ENCODE measurements at regions not wholly inside any gene's neighbourhood (a gene's known extent, or its start where the extent isn't known, plus 50 kb on each side); places are given as distances from the start of the nearest gene placed in this dataset.

GRCh38 chr12:92605621-92606170 lies 97.1 kb upstream of the PLEKHG7 start:
- H3K9me3 Mint-ChIP-seq (ENCODE audit: low read depth): peaks cover 10% of the 10 kb centered on the region
- DNase-seq (no peak), ATAC-seq (no peak)
- no peaks in the 10 kb centered on the region for H3K27me3 Mint-ChIP-seq
- H3K4me1 Mint-ChIP-seq: peaks cover 7% of the 10 kb centered on the region
- no peak overlapping the region for H3K4me3 Mint-ChIP-seq
- no peak overlapping the region for H3K27ac Mint-ChIP-seq
- CTCF ChIA-PET: no interaction called here
- H3K36me3 Mint-ChIP-seq: peaks cover 10% of the 10 kb centered on the region

- H3K4me3 Mint-ChIP-seq: no peak overlapping the region
- CTCF ChIA-PET: interaction anchor here (0.6 to 1.6 kb wide), 2 partner anchors 12 to 39 kb away, joined by 3 read pairs; no protein-coding TSS in a partner anchor
- H3K27me3 Mint-ChIP-seq: no peaks in the 10 kb centered on the region
- peaks cover 7% of the 10 kb centered on the region for H3K4me1 Mint-ChIP-seq
- no peak for DNase-seq
- no peak for ATAC-seq
- peaks cover 14% of the 10 kb centered on the region for H3K36me3 Mint-ChIP-seq
- H3K9me3 Mint-ChIP-seq (ENCODE audit: low read depth): peaks cover 13% of the 10 kb centered on the region
- H3K27ac Mint-ChIP-seq: no peak overlapping the region
Measured at GRCh38 chr12:92604786-92605185, 98.0 kb upstream of the PLEKHG7 start.

- no peak overlapping the region for H3K4me3 Mint-ChIP-seq
- H3K9me3 Mint-ChIP-seq (ENCODE audit: low read depth): peaks cover 19% of the 10 kb centered on the region
- CTCF ChIA-PET: interaction anchor here (1.6 kb wide), 1 partner anchor 40 kb away, joined by 3 read pairs; no protein-coding TSS in a partner anchor
- no peak for ATAC-seq
- H3K27me3 Mint-ChIP-seq: no peaks in the 10 kb centered on the region
- peaks cover 7% of the 10 kb centered on the region for H3K4me1 Mint-ChIP-seq
- no peak overlapping the region for H3K27ac Mint-ChIP-seq
- DNase-seq: no peak
- peaks cover 20% of the 10 kb centered on the region for H3K36me3 Mint-ChIP-seq
Measured at GRCh38 chr12:92603741-92604432, 98.9 kb upstream of the PLEKHG7 start.

- peaks cover 5% of the 10 kb centered on the region for H3K4me1 Mint-ChIP-seq
- no peaks in the 10 kb centered on the region for H3K27me3 Mint-ChIP-seq
- ATAC-seq (no peak), DNase-seq (no peak)
- CTCF ChIA-PET: no interaction called here
- no peak overlapping the region for H3K27ac Mint-ChIP-seq
- H3K9me3 Mint-ChIP-seq (ENCODE audit: low read depth): peaks cover 24% of the 10 kb centered on the region
- H3K36me3 Mint-ChIP-seq: peaks cover 25% of the 10 kb centered on the region
- no peak overlapping the region for H3K4me3 Mint-ChIP-seq
Measured at GRCh38 chr12:92602930-92603623, 99.7 kb upstream of the PLEKHG7 start.

- Mint-ChIP-seq H3K27me3 (no peaks in the 10 kb centered on the region), H3K4me1 (peaks cover 9% of the 10 kb centered on the region), H3K36me3 (peaks cover 26% of the 10 kb centered on the region), H3K4me3 (no peak overlapping the region), H3K9me3 (ENCODE audit: low read depth) (peaks cover 27% of the 10 kb centered on the region), H3K27ac (no peak overlapping the region)
- DNase-seq: no peak
- CTCF ChIA-PET: no interaction called here
- no peak for ATAC-seq
Measured at GRCh38 chr12:92602476-92602875, 100.3 kb upstream of the PLEKHG7 start.

- H3K27ac Mint-ChIP-seq: no peak overlapping the region
Measured at GRCh38 chr12:92601680-92602079, 101.1 kb upstream of the PLEKHG7 start.

GRCh38 chr12:92601176-92601575 lies 101.6 kb upstream of the PLEKHG7 start:
- CTCF ChIA-PET: no interaction called here
- DNase-seq (no peak), ATAC-seq (no peak)
- peaks cover 28% of the 10 kb centered on the region for H3K36me3 Mint-ChIP-seq
- H3K27ac Mint-ChIP-seq: no peak overlapping the region
- H3K4me3 Mint-ChIP-seq: no peak overlapping the region
- peaks cover 29% of the 10 kb centered on the region for H3K9me3 Mint-ChIP-seq (ENCODE audit: low read depth)
- no peaks in the 10 kb centered on the region for H3K27me3 Mint-ChIP-seq
- peaks cover 9% of the 10 kb centered on the region for H3K4me1 Mint-ChIP-seq

More at GRCh38 chr12:92601680-92602079, 101.1 kb upstream of the PLEKHG7 start:
- ATAC-seq (no peak), DNase-seq (no peak)
- CTCF ChIA-PET: no interaction called here
- H3K36me3 Mint-ChIP-seq: peaks cover 26% of the 10 kb centered on the region
- H3K9me3 Mint-ChIP-seq (ENCODE audit: low read depth): peaks cover 27% of the 10 kb centered on the region
- no peaks in the 10 kb centered on the region for H3K27me3 Mint-ChIP-seq
- peaks cover 9% of the 10 kb centered on the region for H3K4me1 Mint-ChIP-seq
- H3K4me3 Mint-ChIP-seq: no peak overlapping the region

GRCh38 chr12:92600052-92600451 lies 102.7 kb upstream of the PLEKHG7 start:
- H3K36me3 Mint-ChIP-seq: peaks cover 34% of the 10 kb centered on the region
- no peaks in the 10 kb centered on the region for H3K27me3 Mint-ChIP-seq
- ATAC-seq (no peak), DNase-seq (no peak)
- peaks cover 35% of the 10 kb centered on the region for H3K9me3 Mint-ChIP-seq (ENCODE audit: low read depth)
- H3K4me3 Mint-ChIP-seq: no peak overlapping the region
- H3K4me1 Mint-ChIP-seq: peaks cover 15% of the 10 kb centered on the region
- H3K27ac Mint-ChIP-seq: no peak overlapping the region
- CTCF ChIA-PET: no interaction called here

- Mint-ChIP-seq H3K27ac (no peak overlapping the region), H3K9me3 (ENCODE audit: low read depth) (peaks cover 35% of the 10 kb centered on the region), H3K36me3 (peaks cover 46% of the 10 kb centered on the region), H3K27me3 (no peaks in the 10 kb centered on the region), H3K4me1 (peaks cover 29% of the 10 kb centered on the region), H3K4me3 (no peak overlapping the region)
- DNase-seq: no peak
- CTCF ChIA-PET: interaction anchor here (0.8 kb wide), 1 partner anchor 14 kb away, joined by 3 read pairs; no protein-coding TSS in a partner anchor
- no peak for ATAC-seq
Measured at GRCh38 chr12:92597997-92598396, 104.8 kb upstream of the PLEKHG7 start.

GRCh38 chr12:92597118-92597517 lies 105.7 kb upstream of the PLEKHG7 start:
- ATAC-seq (no peak), DNase-seq (no peak)
- CTCF ChIA-PET: no interaction called here
- H3K27me3 Mint-ChIP-seq: no peaks in the 10 kb centered on the region
- H3K9me3 Mint-ChIP-seq (ENCODE audit: low read depth): peaks cover 32% of the 10 kb centered on the region
- H3K4me3 Mint-ChIP-seq: no peak overlapping the region
- H3K27ac Mint-ChIP-seq: no peak overlapping the region
- peaks cover 47% of the 10 kb centered on the region for H3K36me3 Mint-ChIP-seq
- peaks cover 32% of the 10 kb centered on the region for H3K4me1 Mint-ChIP-seq

- peaks cover 34% of the 10 kb centered on the region for H3K4me1 Mint-ChIP-seq
- no peak for ATAC-seq
- peaks cover 30% of the 10 kb centered on the region for H3K9me3 Mint-ChIP-seq (ENCODE audit: low read depth)
- no peak overlapping the region for H3K27ac Mint-ChIP-seq
- peaks cover 44% of the 10 kb centered on the region for H3K36me3 Mint-ChIP-seq
- CTCF ChIA-PET: no interaction called here
- no peaks in the 10 kb centered on the region for H3K27me3 Mint-ChIP-seq
- DNase-seq: no peak
- H3K4me3 Mint-ChIP-seq: no peak overlapping the region
Measured at GRCh38 chr12:92596383-92596782, 106.4 kb upstream of the PLEKHG7 start.

GRCh38 chr12:92595663-92596062 lies 107.1 kb upstream of the PLEKHG7 start:
- DNase-seq (no peak), ATAC-seq (no peak)
- no peak overlapping the region for H3K27ac Mint-ChIP-seq
- no peak overlapping the region for H3K4me3 Mint-ChIP-seq
- peaks cover 41% of the 10 kb centered on the region for H3K36me3 Mint-ChIP-seq
- peaks cover 24% of the 10 kb centered on the region for H3K9me3 Mint-ChIP-seq (ENCODE audit: low read depth)
- H3K27me3 Mint-ChIP-seq: no peaks in the 10 kb centered on the region
- CTCF ChIA-PET: interaction anchor here (1.5 kb wide), 1 partner anchor 1214 kb away, joined by 4 read pairs; no protein-coding TSS in a partner anchor
- H3K4me1 Mint-ChIP-seq: peaks cover 34% of the 10 kb centered on the region

- ATAC-seq (peak; percentile 100), DNase-seq (peak; percentile 87)
- H3K9me3 Mint-ChIP-seq (ENCODE audit: low read depth): peaks cover 16% of the 10 kb centered on the region
- CTCF ChIA-PET: interaction anchor here (0.6 to 1.1 kb wide), 4 partner anchors 23 to 70 kb away, joined by 3 read pairs; no protein-coding TSS in a partner anchor
- H3K36me3 Mint-ChIP-seq: peaks cover 31% of the 10 kb centered on the region
- H3K27ac Mint-ChIP-seq: peak overlapping the region; percentile 97
- H3K4me1 Mint-ChIP-seq: peaks cover 34% of the 10 kb centered on the region
- H3K27me3 Mint-ChIP-seq: no peaks in the 10 kb centered on the region
- peak overlapping the region; percentile 38 for H3K4me3 Mint-ChIP-seq
Measured at GRCh38 chr12:92593734-92594402, 108.9 kb upstream of the PLEKHG7 start.

Measured in activated CD8-positive, alpha-beta memory T cell treated with anti-CD3 and anti-CD28 coated beads, Interleukin-2, amount 10 ng/mL, durations not matched to agents 7 days and 5 days (primary cell).